CD14-positive monocyte (primary cell): ENCODE measurements at regions not wholly inside any gene's neighbourhood (a gene's known extent, or its start where the extent isn't known, plus 50 kb on each side); places are given as distances from the start of the nearest gene placed in this dataset.

Source experiments
- DNase-seq, 3 donors: peaks; one replicate each; pipeline ENCODE4 v3.0.0-alpha.2; 2011 to 2022
- H2AFZ ChIP-seq: 2 replicates; pipeline ENCODE4 v1.6.0; 2012; ENCODE audit warnings: mild to moderate bottlenecking, low read depth, low read length, inconsistent platforms; ENCODE audit not compliant: insufficient read depth, poor library complexity, severe bottlenecking
- H3K27ac ChIP-seq, 2 donors: 1 replicate in 1 of 2; 2 replicates in 1 of 2; pipeline ENCODE4 v1.5.1; 2012 to 2013; ENCODE audit warnings: low read length in 2 of 2, control low read depth in 1 of 2, inconsistent platforms in 1 of 2, low read depth in 1 of 2, mild to moderate bottlenecking in 1 of 2
- H3K27me3 ChIP-seq, 2 donors: one replicate each; pipeline versions ENCODE4 v1.6.0 to v1.6.1; 2011 to 2013; ENCODE audit warnings: low read length in 2 of 2; ENCODE audit not compliant: control insufficient read depth in 2 of 2, insufficient read depth in 2 of 2
- H3K36me3 ChIP-seq, 2 donors: replicated peaks in 1 of 2; 1 replicate in 1 of 2; 2 replicates in 1 of 2; pipeline versions ENCODE4 v1.5.1 to v1.6.1; 2012 to 2013; ENCODE audit warnings: low read length in 2 of 2, control low read depth in 1 of 2, inconsistent platforms in 1 of 2, mild to moderate bottlenecking in 1 of 2; ENCODE audit not compliant: insufficient read depth in 2 of 2, control insufficient read depth in 1 of 2
- H3K4me1 ChIP-seq, 2 donors: 1 replicate in 1 of 2; 2 replicates in 1 of 2; pipeline versions ENCODE4 v1.5.1 to v1.6.1; 2012 to 2013; ENCODE audit warnings: low read length in 2 of 2, control low read depth in 1 of 2, inconsistent platforms in 1 of 2, mild to moderate bottlenecking in 1 of 2, moderate library complexity in 1 of 2; ENCODE audit not compliant: insufficient read depth in 2 of 2, control insufficient read depth in 1 of 2
- H3K4me2 ChIP-seq: replicated peaks from 2 replicates; pipeline ENCODE3; 2012; ENCODE audit warnings: low read length, moderate library complexity, mild to moderate bottlenecking; ENCODE audit not compliant: poor library complexity, severe bottlenecking; ENCODE audit errors: extremely low read depth
- H3K4me3 ChIP-seq, 3 experiments: fragments of 200-600 bp in 1 of 3; sonication (generic) in 1 of 3; replicated peaks in 1 of 3; 1 replicate in 2 of 3; 2 replicates in 1 of 3; pipeline ENCODE4 v1.5.1; 2011 to 2013; ENCODE audit warnings: low read length in 3 of 3, mild to moderate bottlenecking in 3 of 3, control low read depth in 2 of 3, low read depth in 2 of 3, inconsistent platforms in 1 of 3, moderate library complexity in 1 of 3
- H3K79me2 ChIP-seq: 2 replicates; pipeline ENCODE4 v1.6.0; 2012; ENCODE audit warnings: mild to moderate bottlenecking, control low read depth, inconsistent platforms, low read length, moderate library complexity; ENCODE audit not compliant: insufficient read depth
- H3K9ac ChIP-seq: 2 replicates; pipeline ENCODE4 v1.6.0; 2017; ENCODE audit warnings: low read length, mild to moderate bottlenecking; ENCODE audit not compliant: insufficient read depth, poor library complexity, severe bottlenecking
- H3K9me3 ChIP-seq, 2 donors: replicated peaks in 1 of 2; 1 replicate in 1 of 2; 2 replicates in 1 of 2; pipeline versions ENCODE4 v1.5.1 to v1.6.1; 2012 to 2013; ENCODE audit warnings: low read length in 2 of 2, control low read depth in 1 of 2; ENCODE audit not compliant: control insufficient read depth in 1 of 2, insufficient read depth in 1 of 2
- H4K20me1 ChIP-seq: 2 replicates; pipeline ENCODE4 v1.6.0; 2012; ENCODE audit warnings: mild to moderate bottlenecking, low read length, control low read depth, moderate library complexity; ENCODE audit not compliant: insufficient read depth
- H3K27ac Mint-ChIP-seq, 7 donors: one replicate each; pipeline ENCODE4 v1.8.0; 2020; ENCODE audit warnings: mild to moderate bottlenecking in 7 of 7, mixed read lengths in 7 of 7, moderate library complexity in 6 of 7, inconsistent platforms in 2 of 7
- H3K27me3 Mint-ChIP-seq, 3 donors: one replicate each; pipeline ENCODE4 v1.8.0; 2021 to 2022; ENCODE audit warnings: low read depth in 3 of 3, mild to moderate bottlenecking in 3 of 3, mixed read lengths in 3 of 3, moderate library complexity in 3 of 3, inconsistent platforms in 1 of 3
- H3K36me3 Mint-ChIP-seq, 2 donors: one replicate each; pipeline ENCODE4 v1.8.0; 2020; ENCODE audit warnings: mixed read lengths in 2 of 2, inconsistent platforms in 1 of 2, mild to moderate bottlenecking in 1 of 2
- H3K4me1 Mint-ChIP-seq: one replicate; pipeline ENCODE4 v1.8.0; 2020; ENCODE audit warnings: mild to moderate bottlenecking, mixed read lengths
- H3K4me3 Mint-ChIP-seq, 2 donors: one replicate each; pipeline ENCODE4 v1.8.0; 2020; ENCODE audit warnings: mild to moderate bottlenecking in 2 of 2, mixed read lengths in 2 of 2, moderate library complexity in 1 of 2
- H3K9me3 Mint-ChIP-seq, 7 donors: one replicate each; pipeline ENCODE4 v1.8.0; 2020 to 2022; ENCODE audit warnings: mixed read lengths in 7 of 7, mild to moderate bottlenecking in 6 of 7, moderate library complexity in 6 of 7, inconsistent platforms in 2 of 7
- CTCF ChIP-seq: fragments of 200-600 bp; IDR thresholded peaks from one replicate; pipeline ENCODE4 v1.8.0; 2022; ENCODE audit warnings: antibody characterized with exemption, mild to moderate bottlenecking
- WGBS: methylation state at CpG from one replicate; pipeline ENCODE4 v1.1.5; 2013; ENCODE audit warnings: missing lambda C conversion rate; ENCODE audit not compliant: insufficient coverage; 5-methylcytosine and 5-hydroxymethylcytosine counted together
- intact Hi-C, 2 donors: fragments of 100-400 bp; cut with micrococcal nuclease; formaldehyde crosslinking; loops; one replicate each; pipeline versions ENCODE4 v1.15.0 to v1.15.1; 2023

GRCh38 chrX:131792356-131792749, 230.7 kb upstream of the STK26 start:
- H3K4me1 ChIP-seq, result peaks cover 0 to 8% of the 10 kb centered on the region in 2 donors
- peak overlapping the region in 1 of 2 donors; percentile 47 for H3K27ac ChIP-seq
- Mint-ChIP-seq H3K9me3 (peaks cover 0 to 7% (median 3%) of the 10 kb centered on the region in 7 donors), H3K27ac (peak overlapping the region in 3 of 7 donors; percentile 44 to 92 (median 88)), H3K27me3 (peaks cover 0 to 33% (median 0%) of the 10 kb centered on the region in 3 donors), H3K36me3 (peaks cover 3 to 6% of the 10 kb centered on the region in 2 donors), H3K4me3 (no peak overlapping the region), H3K4me1 (no peaks in the 10 kb centered on the region)
- 100% methylated on average over 3 of the region's 13 CpGs for WGBS
- TF ChIP-seq CTCF, result no peak
- DNase-seq, result peak in 1 of 3 donors; percentile 93
- H3K79me2 ChIP-seq, result no peaks in the 10 kb centered on the region
- peak overlapping the region in 2 of 3 experiments; percentile 83 to 94 for H3K4me3 ChIP-seq
- H2AFZ ChIP-seq, result peak overlapping the region; percentile 64
- intact Hi-C loops, result no loop called here
- H3K9me3 ChIP-seq, result no peaks in the 10 kb centered on the region
- peak overlapping the region; percentile 79 for H3K4me2 ChIP-seq
- no peaks in the 10 kb centered on the region for H3K36me3 ChIP-seq
- H3K27me3 ChIP-seq, result peaks cover 0 to 20% of the 10 kb centered on the region in 2 donors
- H4K20me1 ChIP-seq, result no peaks in the 10 kb centered on the region
- H3K9ac ChIP-seq, result no peak overlapping the region

GRCh38 chrX:131792789-131793462, 230.2 kb upstream of the STK26 start:
- Mint-ChIP-seq H3K27me3 (peaks cover 0 to 39% (median 0%) of the 10 kb centered on the region in 3 donors), H3K4me3 (no peak overlapping the region), H3K9me3 (peaks cover 0 to 7% (median 3%) of the 10 kb centered on the region in 7 donors), H3K27ac (peak overlapping the region in 5 of 7 donors; percentile 80 to 92 (median 85)), H3K36me3 (peaks cover 3 to 6% of the 10 kb centered on the region in 2 donors), H3K4me1 (no peaks in the 10 kb centered on the region)
- intact Hi-C loops, result no loop called here
- DNase-seq, result peak in 1 of 3 donors; percentile 90
- H3K9ac ChIP-seq, result no peak overlapping the region
- H3K4me3 ChIP-seq, result peak overlapping the region in 2 of 3 experiments; percentile 83 to 94
- no peaks in the 10 kb centered on the region for H3K79me2 ChIP-seq
- peak overlapping the region; percentile 64 for H2AFZ ChIP-seq
- no peaks in the 10 kb centered on the region for H3K36me3 ChIP-seq
- H4K20me1 ChIP-seq, result no peaks in the 10 kb centered on the region
- H3K27ac ChIP-seq, result peak overlapping the region in 1 of 2 donors; percentile 47
- TF ChIP-seq CTCF, result no peak
- peak overlapping the region; percentile 79 for H3K4me2 ChIP-seq
- 97% methylated on average over 7 of the region's 15 CpGs for WGBS
- peaks cover 0 to 8% of the 10 kb centered on the region in 2 donors for H3K4me1 ChIP-seq
- peaks cover 0 to 25% of the 10 kb centered on the region in 2 donors for H3K27me3 ChIP-seq
- no peaks in the 10 kb centered on the region for H3K9me3 ChIP-seq
